DMS79 (cell line): ENCODE measurements at regions not wholly inside any gene's neighbourhood (a gene's known extent, or its start where the extent isn't known, plus 50 kb on each side); places are given as distances from the start of the nearest gene placed in this dataset.
"Not testable (repeated sequence)": the region's sequence is repeated elsewhere in the genome, so short reads cannot be mapped to it uniquely, and the experiment has no call there.

Source experiments
- DNase-seq: peaks from one replicate; lab custom pipeline; 2025; lab: John Stamatoyannopoulos, UW

DNA sequence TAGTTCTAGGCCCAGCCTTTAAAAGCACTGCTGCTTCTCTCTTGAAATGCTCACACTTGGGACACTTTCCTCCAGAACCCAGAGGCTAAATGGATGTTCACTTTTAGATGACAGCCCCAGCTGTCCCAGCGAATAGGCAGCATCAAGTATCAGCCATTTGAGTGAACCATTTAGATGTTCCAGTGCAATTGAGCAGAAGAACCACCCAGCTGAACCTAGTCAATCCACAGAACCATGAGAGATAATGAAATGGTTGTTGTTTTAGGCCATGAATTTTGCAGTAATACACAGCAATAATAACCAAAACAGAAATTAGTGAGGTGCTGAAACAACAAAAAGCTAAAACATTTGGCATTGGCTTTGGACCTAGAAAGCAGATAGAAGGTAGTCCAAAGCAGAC, 273.9 kb downstream of the ETV1 start:
- no peak for DNase-seq

DNA sequence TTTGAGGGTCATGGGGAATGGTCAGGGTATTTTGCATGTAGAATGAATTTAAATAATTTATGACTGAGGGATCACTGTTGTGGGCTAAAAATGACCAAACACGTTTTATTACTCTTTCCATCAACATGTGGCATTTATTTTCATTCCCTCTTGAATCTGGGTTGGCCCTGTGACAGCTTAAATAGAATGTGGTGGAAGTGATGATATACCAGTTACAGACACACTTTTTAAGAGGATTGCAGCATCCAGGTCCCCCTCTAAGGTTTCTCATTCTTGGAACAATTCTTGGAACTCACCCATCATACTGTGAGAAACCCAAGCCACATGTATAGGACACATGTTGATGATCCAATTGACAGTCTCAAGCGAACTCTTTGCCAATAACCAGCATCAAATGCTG, 272.4 kb downstream of the ETV1 start:
- DNase-seq, result no peak

DNA sequence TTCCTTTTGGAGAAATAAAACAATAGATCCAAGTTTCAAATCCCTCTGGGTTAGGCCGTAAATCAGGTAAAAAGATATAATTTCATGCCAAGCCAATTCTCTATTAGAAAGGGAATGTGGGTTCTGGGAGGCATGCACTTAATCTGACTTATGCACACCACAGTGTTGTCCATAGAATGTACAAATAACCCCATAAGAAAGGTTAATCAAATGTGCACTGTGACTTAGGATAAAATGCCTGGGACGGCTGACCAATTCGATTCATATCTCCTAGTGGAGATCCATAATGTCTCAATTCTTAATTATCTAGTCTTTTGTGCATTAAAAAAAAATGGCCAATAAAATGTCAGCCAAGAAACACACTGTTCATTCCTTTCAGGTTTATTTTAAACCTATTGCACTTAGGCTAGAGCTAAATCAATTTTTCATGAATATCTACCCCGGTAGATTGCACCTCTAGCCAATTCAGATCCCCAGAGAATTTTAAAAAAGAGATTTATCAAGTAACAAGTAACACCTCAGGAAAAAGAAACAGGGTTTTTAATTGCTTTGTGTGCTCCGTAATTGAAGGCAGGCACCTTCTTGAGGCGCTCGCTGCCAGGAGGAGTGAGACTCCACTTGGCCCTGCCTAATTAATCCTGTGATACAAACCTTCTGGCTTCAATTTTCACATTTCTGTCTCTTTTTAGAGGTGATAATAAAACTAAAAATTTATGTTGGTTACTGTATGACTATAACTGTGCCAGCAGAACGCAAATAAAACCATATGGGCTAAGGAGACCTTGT, 265.1 kb downstream of the ETV1 start:
- DNase-seq, result no peak

DNA sequence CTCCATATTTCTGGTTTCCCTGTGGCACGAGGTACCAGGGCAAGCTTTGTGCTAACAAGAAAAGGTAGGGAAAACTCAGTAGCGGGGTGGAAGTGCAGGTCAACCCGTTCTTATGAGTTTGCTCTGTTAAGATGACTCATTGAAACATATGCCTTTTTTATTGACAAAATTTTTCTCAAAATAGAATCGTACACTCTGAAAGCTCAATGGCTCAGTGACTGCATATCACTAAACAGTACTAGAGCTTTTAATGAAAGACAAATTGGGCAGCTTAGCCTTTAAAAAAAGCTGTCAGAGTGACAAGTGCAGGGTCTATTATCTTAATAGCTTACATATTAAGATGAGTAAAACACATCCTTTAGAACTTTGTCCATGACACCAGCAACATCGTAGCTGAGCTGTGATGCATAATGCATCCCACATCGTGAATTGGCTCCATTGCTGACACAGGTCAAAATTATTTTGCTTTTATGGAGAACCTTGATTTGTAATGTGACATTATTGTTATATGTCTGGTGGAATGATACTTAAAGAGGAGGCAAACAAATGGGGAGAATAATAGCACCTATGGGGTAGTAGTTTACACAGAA, 264.4 kb downstream of the ETV1 start:
- no peak for DNase-seq

DNA sequence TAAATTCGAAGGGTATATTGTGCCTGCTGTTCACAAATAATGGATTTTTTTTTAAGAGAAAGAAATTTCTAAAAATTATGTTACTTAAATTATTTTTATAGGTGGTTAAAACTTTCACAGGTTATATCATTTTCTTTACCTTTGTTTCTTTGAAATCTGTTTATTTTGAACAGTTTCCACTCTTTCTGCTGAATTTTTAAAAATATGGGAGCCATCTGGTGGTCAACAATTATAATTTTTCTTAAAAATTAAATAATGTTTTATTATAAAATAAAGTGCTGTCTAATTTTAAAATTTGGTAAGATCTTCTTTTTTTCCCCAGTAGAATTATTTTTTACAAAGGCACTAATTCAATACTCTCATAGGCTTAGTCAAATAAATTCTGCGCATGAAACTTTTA, 263.9 kb downstream of the ETV1 start:
- no peak for DNase-seq

DNA sequence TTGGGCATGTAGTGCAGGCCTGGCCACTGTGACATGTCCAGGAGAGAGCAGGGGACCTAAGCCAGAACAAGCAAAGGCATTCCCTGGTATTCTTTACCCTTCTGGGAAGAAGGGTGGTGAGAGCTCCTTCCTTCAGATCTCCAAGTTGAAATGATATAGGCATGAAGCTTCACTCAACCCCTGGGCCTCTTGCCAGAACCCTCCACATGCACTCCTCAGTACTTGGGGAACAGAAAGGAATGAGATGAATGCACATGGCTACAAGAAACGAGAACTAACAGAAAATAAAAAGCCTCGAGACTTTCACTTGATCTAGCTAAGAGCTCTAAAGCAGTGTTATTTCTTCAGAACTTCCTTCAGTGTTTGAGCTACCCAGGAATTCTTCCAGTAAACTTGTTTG, 262.2 kb downstream of the ETV1 start:
- no peak for DNase-seq

DNA sequence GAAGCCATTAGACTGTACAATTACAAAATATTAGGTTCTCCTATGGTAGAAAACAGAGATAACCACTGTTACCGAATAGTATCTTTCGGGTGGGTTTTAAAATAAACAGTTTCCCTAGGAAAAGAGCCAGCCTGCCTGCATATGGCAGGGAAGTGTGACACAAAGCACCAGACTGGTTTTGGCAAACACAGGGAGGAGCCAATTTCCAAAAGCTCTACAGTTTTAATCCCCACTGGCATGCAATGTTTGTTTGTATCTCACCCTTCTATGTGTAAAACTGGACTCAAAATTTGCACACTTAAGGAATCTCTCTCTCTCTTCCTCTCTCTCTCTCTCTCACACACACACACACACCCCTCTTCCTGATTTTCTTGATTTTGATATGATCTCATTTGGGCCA, 261.7 kb downstream of the ETV1 start:
- no peak for DNase-seq

DNA sequence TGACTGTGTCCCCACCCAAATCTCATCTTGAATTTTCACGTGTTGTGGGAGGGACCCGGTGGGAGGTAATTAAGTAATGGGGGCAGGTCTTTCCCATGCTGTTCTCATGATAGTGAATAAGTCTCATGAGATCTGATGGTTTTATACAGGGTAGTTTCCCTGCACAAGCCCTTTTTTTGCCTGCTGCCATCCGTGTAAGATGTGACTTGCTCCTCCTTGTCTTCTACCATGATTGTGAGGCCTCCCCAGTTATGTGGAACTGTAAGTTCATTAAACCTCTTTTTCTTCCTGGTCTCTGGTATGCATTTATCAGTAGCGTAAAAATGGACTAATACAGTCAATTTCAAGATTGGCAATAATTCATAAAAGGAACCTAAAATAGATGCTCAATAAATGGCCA, 261.0 kb downstream of the ETV1 start:
- not testable (repeated sequence) for DNase-seq

DNA sequence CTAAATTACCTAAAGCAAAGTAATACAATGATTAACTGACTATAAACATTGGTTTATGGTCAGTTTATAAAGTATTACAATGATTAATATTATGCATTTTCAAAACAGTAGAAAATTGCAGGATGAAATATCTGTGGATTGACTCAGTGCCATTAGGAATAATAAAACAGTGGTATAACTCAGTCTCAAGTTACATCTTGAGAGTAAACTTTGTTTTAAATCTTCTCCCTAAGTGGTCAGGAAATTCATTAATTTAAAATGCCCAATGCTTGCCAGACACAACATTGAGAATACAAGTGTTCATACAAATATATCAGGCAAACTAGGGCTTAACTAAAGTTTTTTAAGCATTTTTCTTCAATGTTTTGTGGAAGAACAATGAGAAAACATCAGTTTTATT, 257.8 kb downstream of the ETV1 start:
- DNase-seq, result no peak

DNA sequence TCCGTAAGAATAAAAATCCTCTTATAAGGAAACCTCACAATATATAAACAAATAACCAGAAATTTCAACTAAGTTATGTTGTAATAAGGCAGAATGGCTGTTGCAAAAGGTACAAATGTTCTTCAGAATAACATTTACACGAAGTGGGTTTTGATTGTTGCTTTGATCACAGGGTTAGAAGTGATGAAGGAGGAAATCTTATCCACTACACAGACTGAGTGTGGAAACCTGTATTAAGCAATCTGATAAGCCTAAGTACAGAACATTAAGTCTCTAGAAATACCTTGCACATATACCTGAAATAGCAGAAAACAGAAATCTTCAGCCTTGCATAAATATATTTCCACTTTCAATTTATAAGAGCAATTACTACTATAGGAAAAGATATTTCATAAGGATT, 251.9 kb downstream of the ETV1 start:
- no peak for DNase-seq

DNA sequence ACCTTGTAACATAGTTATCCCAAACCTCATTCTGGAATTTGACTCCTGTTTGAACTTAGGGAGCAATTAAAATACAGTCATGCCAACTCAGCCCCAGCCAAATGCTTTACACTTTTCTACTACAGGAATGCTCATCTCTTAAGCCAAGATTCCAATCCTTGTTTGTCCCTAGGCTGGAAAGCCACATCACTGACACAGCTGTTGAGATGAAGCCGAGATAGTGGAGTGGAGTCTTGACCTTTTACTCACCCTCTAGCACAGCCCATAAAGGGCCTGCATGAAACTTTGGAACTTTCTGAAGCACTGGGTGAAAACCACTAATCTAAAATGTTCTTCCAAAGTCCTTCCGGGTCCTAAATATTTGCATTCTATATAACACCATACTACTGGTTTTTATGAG, 247.3 kb downstream of the ETV1 start:
- no peak for DNase-seq

DNA sequence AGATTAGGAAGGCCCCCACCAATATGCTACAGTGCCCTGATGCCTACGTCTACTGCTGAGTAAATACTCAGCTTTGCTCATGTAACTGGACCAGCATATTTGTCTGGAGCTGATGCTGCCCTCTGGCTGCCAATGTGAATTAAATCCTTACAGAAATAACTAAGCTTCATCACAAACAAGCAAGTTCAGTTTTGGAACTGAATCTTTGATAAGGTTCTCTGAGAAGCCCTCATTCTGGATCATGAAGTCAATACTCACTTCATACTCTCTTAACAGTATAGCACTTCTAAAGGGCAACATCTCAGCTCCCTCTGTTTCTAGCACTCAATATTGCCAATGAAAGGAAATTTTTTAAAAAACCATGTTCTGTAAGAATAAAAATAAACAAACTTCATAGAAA, 246.7 kb downstream of the ETV1 start:
- no peak for DNase-seq

DNA sequence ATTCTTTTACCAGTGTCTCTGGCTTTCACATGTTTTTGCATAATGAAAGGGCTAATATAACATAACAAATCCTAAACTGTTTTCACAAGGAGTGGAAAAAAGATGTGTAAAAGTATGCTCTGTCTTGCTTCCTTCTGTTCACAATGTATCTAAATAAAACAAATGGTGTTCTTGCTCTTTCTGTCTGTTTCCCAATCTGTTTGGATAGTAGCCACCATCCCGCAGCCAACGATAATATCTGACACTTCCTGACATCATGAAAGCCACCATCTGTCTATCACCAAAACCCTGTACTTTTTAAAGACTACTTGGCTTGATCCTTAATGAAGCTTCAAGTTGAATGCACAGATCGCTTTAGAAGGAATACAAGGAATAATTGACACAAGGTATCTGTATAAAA, 246.2 kb downstream of the ETV1 start:
- no peak for DNase-seq

DNA sequence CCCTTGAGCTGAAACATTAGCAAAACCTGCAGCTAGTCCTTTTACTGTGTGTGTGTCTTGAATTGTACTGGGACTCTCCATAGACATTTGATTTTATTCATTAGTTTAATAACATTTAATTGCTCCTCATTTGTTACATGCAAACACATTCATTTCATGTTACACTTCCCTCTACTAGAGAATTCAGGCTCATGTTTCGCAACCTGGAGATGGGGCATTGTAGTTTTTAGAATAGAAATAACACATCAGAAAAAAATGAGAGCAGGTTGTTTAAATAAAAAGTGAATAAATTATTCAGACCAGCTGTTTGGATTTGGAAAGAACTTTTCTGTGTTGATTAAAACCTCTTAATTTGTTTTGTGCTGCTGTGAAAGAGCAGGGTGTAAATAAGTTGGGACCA, 243.9 kb downstream of the ETV1 start:
- no peak for DNase-seq

DNA sequence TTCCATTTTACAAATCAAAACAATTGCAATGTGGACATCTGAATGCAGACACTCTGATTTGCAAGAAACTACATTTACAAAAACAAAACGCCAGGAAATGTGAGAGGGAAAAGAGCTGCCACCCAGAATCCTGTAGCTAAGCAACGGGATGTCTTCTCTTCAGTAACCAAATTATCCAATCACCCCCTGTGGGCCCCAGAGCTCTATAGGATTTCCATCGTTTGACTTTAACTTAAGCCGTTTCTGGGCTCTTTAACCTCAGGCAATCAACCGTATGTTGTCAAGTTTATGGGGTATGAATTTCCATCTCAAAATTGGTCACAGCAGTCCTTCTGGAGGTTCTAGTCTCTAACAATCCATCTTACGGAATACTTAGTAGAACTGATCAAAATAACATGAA, 240.5 kb downstream of the ETV1 start:
- no peak for DNase-seq

DNA sequence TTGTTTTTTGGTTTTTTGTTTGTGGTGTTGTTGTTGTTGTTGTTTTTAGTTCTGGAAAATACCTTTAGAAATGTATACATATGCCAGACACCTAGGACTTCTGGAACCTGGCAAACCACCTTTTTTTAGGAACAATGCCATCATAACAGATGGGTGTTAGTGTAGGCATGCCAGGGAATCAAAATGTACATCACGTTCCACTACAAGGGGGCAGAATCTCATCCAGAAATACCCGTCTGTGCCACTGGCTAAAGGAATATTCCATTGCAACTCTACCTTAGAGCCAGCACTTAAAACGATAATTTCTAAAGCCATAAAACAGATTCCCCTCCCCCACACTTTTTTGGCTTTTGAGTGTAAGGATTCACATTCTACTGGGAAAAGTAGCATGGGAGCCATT, 239.8 kb downstream of the ETV1 start:
- DNase-seq, result no peak

DNA sequence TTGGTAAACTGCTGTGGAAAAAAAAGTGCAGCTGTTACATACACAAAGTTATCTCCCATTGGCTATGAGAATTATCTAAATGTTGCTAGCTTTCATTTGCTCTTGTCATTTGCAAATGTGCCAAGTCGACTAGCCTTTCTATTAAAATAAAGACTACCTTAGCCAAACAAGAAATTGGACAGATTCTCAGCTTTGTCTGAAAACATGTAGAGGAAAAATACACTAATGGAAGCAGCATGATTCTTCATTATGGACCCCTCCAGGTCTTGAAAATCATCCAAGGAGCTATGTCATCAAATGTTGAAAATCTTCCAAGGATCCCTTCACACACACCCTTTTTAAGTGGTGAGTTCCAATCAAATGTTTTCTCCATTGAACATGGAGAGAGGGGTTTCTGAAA, 237.7 kb downstream of the ETV1 start:
- DNase-seq, result no peak

DNA sequence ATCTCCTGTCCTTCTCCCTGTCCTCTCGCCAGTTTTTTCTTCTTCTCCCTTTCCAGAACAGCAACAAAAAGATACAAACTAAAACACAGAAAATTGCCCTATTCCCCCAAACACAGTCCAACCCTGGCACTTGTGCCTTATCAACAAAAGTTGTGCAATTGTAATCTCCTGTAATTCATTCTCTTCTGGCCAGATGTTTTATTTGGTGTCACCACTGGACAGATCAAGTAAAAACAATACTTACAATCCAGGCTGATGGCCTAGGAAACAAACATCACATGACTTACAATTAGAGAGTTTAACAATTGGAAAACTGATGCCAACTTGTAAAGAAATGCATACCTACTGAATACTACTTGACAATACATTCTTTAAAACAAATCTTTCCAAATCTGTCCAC, 231.6 kb downstream of the ETV1 start:
- no peak for DNase-seq

DNA sequence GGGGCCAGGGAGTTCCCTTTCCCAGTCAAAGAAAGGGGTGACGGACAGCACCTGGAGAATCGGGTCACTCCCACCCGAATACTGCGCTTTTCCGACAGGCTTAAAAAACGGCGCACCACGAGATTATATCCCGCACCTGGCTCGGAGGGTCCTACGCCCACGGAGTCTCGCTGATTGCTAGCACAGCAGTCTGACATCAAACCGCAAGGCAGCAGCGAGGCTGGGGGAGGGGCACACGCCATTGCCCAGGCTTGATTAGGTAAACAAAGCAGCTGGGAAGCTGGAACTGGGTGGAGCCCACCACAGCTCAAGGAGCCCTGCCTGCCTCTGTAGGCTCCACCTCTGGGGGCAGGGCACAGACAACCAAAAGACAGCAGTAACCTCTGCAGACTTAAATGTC, 223.6 kb downstream of the ETV1 start:
- DNase-seq, result not testable (repeated sequence)

DNA sequence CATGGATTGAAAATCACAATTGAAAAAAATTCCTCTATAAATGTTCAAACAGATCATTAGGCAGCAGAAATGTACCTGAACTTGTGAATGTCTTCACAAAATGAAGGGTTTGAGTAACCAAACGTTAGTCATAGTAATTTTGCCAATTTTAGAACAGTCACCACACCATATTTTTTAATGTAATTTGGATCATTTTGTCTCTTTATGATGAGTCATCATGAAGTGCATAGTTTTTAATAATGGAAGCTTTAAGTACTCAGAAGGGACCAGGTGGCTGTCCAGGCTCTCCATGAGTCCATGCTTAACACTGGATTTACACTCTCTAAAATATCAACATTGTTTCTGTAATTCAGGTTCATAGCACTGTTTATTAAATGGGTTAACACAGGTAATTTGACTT, 219.2 kb downstream of the ETV1 start:
- DNase-seq, result no peak

DNA sequence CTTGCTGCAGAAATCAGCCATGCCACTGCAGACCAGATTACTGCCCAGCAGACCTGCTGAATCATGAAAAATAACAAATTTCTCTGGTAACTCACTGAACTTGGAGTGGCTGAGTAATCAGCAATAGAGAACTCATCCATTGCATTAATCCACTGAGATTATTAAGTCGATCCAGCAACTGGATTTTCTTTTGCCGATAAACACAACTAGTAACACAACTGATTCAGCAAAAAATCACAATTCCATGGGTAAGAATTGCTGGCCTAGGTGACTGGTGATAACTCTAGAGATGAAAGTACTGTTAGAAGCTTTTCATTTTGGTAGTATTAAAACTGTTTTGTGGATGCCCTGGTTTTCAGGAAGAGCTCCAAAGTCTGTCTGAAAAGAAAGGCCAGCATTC, 214.5 kb downstream of the ETV1 start:
- DNase-seq, result no peak

DNA sequence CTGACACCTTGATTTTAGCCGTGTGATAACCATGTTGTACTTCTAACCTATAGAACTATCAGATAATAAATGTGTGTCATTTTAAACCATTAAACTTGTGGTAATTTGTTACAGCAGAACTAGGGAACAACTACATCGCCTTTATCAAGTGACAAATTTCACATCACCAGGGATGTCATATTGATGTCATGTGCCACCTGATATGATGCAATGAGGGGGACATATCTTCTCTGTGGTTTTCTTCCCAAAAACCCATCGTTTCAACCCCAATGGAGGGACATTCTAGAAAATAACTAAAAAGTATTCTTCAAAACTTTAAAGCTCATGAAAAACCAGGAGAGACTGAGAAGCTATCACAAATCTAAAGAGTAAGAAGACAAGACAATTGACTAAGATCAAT, 212.2 kb downstream of the ETV1 start:
- DNase-seq, result no peak

DNA sequence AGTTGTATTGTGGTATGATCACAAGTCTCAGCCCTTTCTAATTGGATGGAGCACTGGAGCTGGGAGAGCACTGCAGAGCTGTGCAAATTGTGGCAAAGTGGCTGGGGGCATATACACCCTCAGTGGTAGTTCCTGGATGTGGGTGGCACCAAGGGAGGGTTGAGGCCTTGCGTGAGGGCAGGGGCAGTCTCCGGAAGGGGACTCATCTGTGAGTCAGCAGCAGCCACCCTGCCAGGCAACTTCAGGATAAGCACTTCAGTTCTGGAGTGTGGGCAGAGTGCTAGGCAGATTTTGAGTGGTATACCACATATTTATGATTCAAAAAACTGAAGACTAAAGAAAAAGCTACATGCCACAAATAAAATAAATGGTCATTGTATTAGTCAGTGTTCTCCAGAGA, 210.5 kb downstream of the ETV1 start:
- no peak for DNase-seq

DNA sequence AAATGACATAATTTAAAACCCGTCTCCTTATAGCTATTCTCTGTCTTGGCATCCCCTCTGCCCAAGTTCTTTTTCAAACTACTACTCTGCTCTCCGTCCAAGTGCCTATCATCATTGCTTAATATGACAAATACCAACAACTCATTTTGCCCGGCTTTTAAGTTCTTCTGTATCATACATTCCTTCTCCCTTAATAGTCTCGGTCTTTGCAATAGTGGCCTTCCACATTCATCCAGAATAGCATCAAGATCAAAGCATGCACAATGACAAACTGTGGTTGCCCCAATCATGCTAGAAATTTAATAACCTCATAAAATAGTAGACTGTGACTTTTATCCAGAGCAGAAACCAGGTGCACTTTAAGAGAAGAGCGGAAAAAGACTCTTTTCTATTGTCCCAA, 198.9 kb downstream of the ETV1 start:
- DNase-seq, result no peak
